Activated T-helper 1 cell treated with anti-CD3 and anti-CD28 coated beads, Interleukin-12 subunit alpha, Interleukin-12 subunit beta, Interleukin-2, Interleukin-4 antibody, amounts not matched to agents 30 ng/mL and 10 ng/mL and 1 ng/mL, durations not matched to agents 14 hours and 24 hours and 36 hours (primary cell): ENCODE measurements at regions not wholly inside any gene's neighbourhood (a gene's known extent, or its start where the extent isn't known, plus 50 kb on each side); places are given as distances from the start of the nearest gene placed in this dataset.

Source experiments
- DNase-seq: peaks from one replicate; pipeline ENCODE4 v3.0.0; 2021; ENCODE audit warnings: low spot score
- H3K27ac Mint-ChIP-seq: one replicate; pipeline ENCODE4 v1.8.0; 2021; ENCODE audit warnings: mild to moderate bottlenecking, mixed read lengths
- H3K27me3 Mint-ChIP-seq: one replicate; pipeline ENCODE4 v1.8.0; 2022; ENCODE audit warnings: mild to moderate bottlenecking, moderate library complexity, mixed read lengths; ENCODE audit not compliant: insufficient read depth
- H3K36me3 Mint-ChIP-seq: one replicate; pipeline ENCODE4 v1.8.0; 2021; ENCODE audit warnings: low read depth, mixed read lengths
- H3K4me1 Mint-ChIP-seq: one replicate; pipeline ENCODE4 v1.8.0; 2021; ENCODE audit warnings: low read depth, mixed read lengths
- H3K4me3 Mint-ChIP-seq: one replicate; pipeline ENCODE4 v1.8.0; 2021; ENCODE audit warnings: mild to moderate bottlenecking, moderate library complexity, mixed read lengths
- H3K9me3 Mint-ChIP-seq: one replicate; pipeline ENCODE4 v1.8.0; 2021; ENCODE audit warnings: mixed read lengths
- intact Hi-C: fragments of 100-400 bp; cut with micrococcal nuclease; formaldehyde crosslinking; loops from one replicate; pipeline ENCODE4 v1.15.1; 2024

- Mint-ChIP-seq H3K27ac (no peak overlapping the region), H3K36me3 (no peaks in the 10 kb centered on the region), H3K27me3 (no peaks in the 10 kb centered on the region), H3K4me3 (no peak overlapping the region), H3K9me3 (no peaks in the 10 kb centered on the region), H3K4me1 (peaks cover 7% of the 10 kb centered on the region)
- DNase-seq = no peak
- intact Hi-C loops = no loop called here
Measured at GRCh38 chr9:87270221-87270847, 227.3 kb upstream of the DAPK1 start.

- no peaks in the 10 kb centered on the region for H3K27me3 Mint-ChIP-seq
- no peaks in the 10 kb centered on the region for H3K36me3 Mint-ChIP-seq
- no peak for DNase-seq
- H3K4me3 Mint-ChIP-seq = no peak overlapping the region
- intact Hi-C loops = no loop called here
- no peaks in the 10 kb centered on the region for H3K9me3 Mint-ChIP-seq
- no peak overlapping the region for H3K27ac Mint-ChIP-seq
- peaks cover 7% of the 10 kb centered on the region for H3K4me1 Mint-ChIP-seq
Measured at GRCh38 chr9:87270848-87271234, 226.8 kb upstream of the DAPK1 start.

DNA sequence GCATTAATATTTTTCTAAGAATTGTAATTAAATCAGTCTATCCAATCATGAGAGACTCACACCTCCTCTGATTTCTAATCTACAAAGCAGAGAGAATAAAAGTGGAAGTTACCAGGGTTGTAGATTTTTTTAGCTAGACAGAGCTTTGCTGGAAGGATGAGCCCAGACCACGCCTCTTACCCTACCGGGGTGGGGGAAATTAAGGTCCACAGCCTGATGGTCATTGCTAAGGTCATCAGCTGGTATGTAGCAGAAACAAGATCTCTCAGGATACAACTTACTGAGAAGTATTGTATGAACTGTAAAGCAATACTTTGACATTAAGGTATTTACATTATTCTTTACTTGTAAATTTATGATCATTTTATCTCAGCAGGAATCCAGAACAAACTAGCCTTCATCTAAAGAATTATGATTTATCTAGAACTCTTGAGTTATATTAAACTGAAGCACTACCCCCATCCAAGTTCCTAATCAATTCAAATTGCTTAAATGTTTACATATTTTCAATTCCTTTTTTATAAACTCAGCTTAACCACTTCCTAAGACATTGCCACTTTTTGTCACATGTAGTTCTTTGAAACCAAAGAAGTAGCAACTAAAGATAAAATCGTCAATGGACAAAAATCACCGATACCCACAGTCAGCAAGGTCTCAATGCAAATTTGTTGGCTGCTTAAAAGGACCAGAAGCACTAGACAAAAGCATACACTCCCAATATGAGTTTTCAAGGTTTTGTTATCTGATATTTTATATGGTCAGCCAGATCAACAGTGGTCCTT is 225.8 kb upstream of the DAPK1 start:
- no peaks in the 10 kb centered on the region for H3K9me3 Mint-ChIP-seq
- no peaks in the 10 kb centered on the region for H3K36me3 Mint-ChIP-seq
- peaks cover 14% of the 10 kb centered on the region for H3K4me1 Mint-ChIP-seq
- intact Hi-C loops = no loop called here
- no peak overlapping the region for H3K4me3 Mint-ChIP-seq
- H3K27me3 Mint-ChIP-seq = no peaks in the 10 kb centered on the region
- DNase-seq = no peak
- no peak overlapping the region for H3K27ac Mint-ChIP-seq

DNA sequence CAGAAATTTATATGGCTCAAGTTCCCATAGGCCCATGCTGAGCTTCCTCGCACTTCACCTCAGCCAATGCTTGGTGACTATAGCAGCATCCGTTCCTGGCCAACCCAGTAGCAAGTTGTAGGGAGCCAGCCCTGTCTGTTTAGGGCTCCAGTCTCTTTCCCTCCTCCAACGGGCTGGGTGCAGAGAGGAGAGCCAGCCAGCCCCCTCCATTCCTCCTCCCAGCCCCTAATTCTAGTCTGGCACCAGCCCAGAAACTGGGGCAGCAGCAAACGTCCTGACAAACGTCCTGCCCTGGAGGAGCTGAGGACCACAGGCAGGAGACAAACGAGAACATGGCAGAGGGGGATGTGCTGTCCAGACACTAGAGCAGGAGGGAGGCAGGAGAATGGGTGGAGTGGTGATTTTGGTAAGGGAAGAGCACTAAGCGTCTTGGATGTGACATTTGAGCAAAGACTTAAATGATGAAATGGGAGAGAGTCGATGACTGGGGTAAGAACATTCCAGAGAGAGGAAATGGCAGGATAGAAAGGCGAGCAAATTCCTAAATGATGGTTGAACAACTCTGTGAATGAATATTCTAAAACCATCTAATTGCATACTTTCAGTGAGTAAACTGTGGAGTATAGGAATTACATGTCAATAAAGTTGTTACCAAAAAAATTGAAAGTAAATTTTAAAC is 222.5 kb upstream of the DAPK1 start:
- Mint-ChIP-seq H3K27me3 (peaks cover 9% of the 10 kb centered on the region), H3K9me3 (peaks cover 6% of the 10 kb centered on the region), H3K4me3 (no peak overlapping the region), H3K36me3 (peaks cover 2% of the 10 kb centered on the region), H3K4me1 (peaks cover 20% of the 10 kb centered on the region), H3K27ac (no peak overlapping the region)
- intact Hi-C loops = loop anchor here (5.0 kb wide), 1 partner anchor 328 kb away; the partner anchor contains the start of gene GAS1
- no peak for DNase-seq

DNA sequence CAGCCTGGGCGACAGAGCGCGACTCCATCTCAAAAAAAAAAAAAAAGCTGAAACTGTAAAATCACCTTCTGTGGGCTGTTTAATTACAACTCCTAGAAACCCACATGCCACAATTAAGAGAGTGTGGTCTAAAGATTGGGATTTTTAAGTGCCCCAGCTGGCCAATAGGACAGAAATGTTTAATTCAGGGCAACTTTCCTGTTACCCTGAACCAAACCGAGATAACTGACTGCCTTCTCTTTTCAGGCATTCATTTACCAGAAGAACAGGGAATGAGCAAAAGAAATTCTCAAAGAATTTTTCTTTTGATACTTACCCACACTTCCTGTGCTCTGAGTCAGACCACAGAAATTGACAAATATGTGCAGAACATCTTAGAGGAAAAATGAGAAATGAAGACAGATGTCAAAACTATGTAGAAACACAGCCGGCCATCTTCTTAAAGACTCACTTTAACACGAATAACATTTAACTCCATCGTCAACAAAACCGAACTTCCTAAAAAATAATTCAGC is 221.3 kb upstream of the DAPK1 start:
- Mint-ChIP-seq H3K36me3 (peaks cover 2% of the 10 kb centered on the region), H3K27ac (peak overlapping the region; percentile 35), H3K27me3 (peaks cover 11% of the 10 kb centered on the region), H3K4me1 (peaks cover 20% of the 10 kb centered on the region), H3K9me3 (peaks cover 6% of the 10 kb centered on the region), H3K4me3 (no peak overlapping the region)
- no peak for DNase-seq
- intact Hi-C loops = loop anchor here (5.0 kb wide), 1 partner anchor 329 kb away; the partner anchor contains the start of gene GAS1

GRCh38 chr9:87276851-87277261 is 220.8 kb upstream of the DAPK1 start:
- Mint-ChIP-seq H3K27ac (peak overlapping the region; percentile 35), H3K27me3 (peaks cover 11% of the 10 kb centered on the region), H3K9me3 (peaks cover 6% of the 10 kb centered on the region), H3K36me3 (peaks cover 2% of the 10 kb centered on the region), H3K4me3 (no peak overlapping the region), H3K4me1 (peaks cover 18% of the 10 kb centered on the region)
- no peak for DNase-seq
- intact Hi-C loops = loop anchor here (5.0 kb wide), 1 partner anchor 330 kb away; the partner anchor contains the start of gene GAS1

GRCh38 chr9:87277346-87277745 is 220.3 kb upstream of the DAPK1 start:
- Mint-ChIP-seq H3K9me3 (peaks cover 6% of the 10 kb centered on the region), H3K27me3 (peaks cover 14% of the 10 kb centered on the region), H3K27ac (no peak overlapping the region), H3K36me3 (peaks cover 2% of the 10 kb centered on the region), H3K4me1 (peaks cover 13% of the 10 kb centered on the region), H3K4me3 (no peak overlapping the region)
- intact Hi-C loops = loop anchor here (5.0 kb wide), 1 partner anchor 330 kb away; the partner anchor contains the start of gene GAS1
- no peak for DNase-seq

GRCh38 chr9:87278971-87279733 is 218.5 kb upstream of the DAPK1 start:
- Mint-ChIP-seq H3K4me1 (peaks cover 13% of the 10 kb centered on the region), H3K4me3 (no peak overlapping the region), H3K36me3 (peaks cover 2% of the 10 kb centered on the region), H3K27ac (no peak overlapping the region), H3K27me3 (peaks cover 17% of the 10 kb centered on the region), H3K9me3 (peaks cover 6% of the 10 kb centered on the region)
- no peak for DNase-seq
- intact Hi-C loops = loop anchor here (5.0 kb wide), 1 partner anchor 332 kb away; the partner anchor contains the start of gene GAS1

DNA sequence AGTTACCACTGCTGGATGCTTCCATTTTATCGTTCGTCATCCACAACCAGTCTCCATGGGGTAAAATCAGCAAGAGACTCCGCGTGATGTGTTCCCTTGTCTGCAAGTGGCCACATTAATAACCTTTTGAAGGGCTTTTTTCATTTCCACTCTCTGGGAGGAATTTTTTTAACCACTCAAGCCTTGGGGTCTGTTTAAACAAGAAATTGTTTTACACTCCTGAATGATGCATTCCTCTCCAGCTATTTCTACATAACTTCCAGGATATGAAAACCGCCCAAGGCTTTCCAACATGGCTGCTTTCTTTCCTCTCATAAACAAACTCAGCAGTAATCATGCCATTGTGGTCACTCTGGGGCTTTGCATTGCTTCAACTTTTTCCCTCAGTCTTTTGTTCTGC is 217.2 kb upstream of the DAPK1 start:
- peaks cover 6% of the 10 kb centered on the region for H3K9me3 Mint-ChIP-seq
- no peak overlapping the region for H3K27ac Mint-ChIP-seq
- intact Hi-C loops = no loop called here
- peaks cover 13% of the 10 kb centered on the region for H3K4me1 Mint-ChIP-seq
- peaks cover 17% of the 10 kb centered on the region for H3K27me3 Mint-ChIP-seq
- peaks cover 2% of the 10 kb centered on the region for H3K36me3 Mint-ChIP-seq
- DNase-seq = no peak
- H3K4me3 Mint-ChIP-seq = no peak overlapping the region

DNA sequence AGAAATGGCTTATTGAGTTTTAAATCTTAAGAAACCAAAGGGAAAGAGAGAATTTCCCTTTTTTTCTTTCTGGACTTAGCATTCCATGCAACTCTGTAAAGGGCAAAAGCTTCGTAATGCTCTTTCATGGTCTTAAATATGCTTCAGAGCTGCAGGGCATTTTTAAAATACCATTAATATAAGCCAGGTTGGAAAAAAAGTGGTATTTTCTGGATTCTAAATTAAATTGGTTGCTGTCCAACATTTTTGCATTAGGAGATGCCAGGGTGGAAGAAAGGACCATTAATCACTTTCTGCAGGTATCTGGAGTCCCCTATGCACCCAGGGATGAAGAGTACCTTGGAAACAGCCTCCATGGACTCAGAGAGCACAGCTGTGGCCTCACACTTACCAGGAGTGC is 215.1 kb upstream of the DAPK1 start:
- Mint-ChIP-seq H3K27me3 (peaks cover 20% of the 10 kb centered on the region), H3K36me3 (peaks cover 2% of the 10 kb centered on the region), H3K9me3 (peaks cover 6% of the 10 kb centered on the region), H3K4me3 (no peak overlapping the region), H3K27ac (no peak overlapping the region), H3K4me1 (no peaks in the 10 kb centered on the region)
- DNase-seq = no peak
- intact Hi-C loops = no loop called here

- Mint-ChIP-seq H3K27me3 (peaks cover 17% of the 10 kb centered on the region), H3K36me3 (no peaks in the 10 kb centered on the region), H3K4me3 (no peak overlapping the region), H3K27ac (no peak overlapping the region), H3K4me1 (no peaks in the 10 kb centered on the region), H3K9me3 (no peaks in the 10 kb centered on the region)
- intact Hi-C loops = no loop called here
- DNase-seq = no peak
Measured at GRCh38 chr9:87283585-87283984, 214.1 kb upstream of the DAPK1 start.

DNA sequence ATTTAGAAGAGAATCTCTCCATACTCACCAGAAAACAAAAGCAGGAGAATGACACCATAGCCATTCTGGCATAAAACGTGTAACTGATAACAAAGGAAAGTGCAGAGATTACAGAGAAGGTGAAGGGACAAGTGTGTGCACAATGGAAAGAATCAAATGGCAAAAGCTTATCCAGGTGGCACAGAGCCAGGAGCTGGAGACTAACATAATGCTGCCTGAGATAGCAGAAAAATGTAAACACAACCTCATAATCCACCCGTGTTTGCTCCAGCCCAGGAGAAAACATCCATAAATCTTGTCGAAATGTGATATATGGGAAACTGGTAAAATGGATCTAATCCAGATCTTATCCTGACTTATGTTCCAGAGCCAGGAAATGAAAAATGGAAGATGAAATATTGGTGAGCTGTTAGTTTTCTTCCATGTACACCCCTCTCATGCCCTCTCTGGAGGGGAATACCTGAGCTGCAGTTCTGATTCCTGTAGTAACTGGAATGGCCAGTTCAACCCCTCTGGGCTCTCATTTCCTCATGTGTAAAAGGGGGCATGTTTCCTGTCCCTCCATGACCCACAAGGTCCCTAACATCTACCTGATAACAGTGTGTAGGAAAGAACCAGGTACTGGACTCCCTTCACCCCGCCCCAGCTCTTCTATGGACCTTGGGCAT is 212.3 kb upstream of the DAPK1 start:
- Mint-ChIP-seq H3K4me1 (no peaks in the 10 kb centered on the region), H3K9me3 (no peaks in the 10 kb centered on the region)

More for the DNA sequence above, 212.3 kb upstream of the DAPK1 start:
- Mint-ChIP-seq H3K36me3 (no peaks in the 10 kb centered on the region), H3K27ac (no peak overlapping the region), H3K4me3 (no peak overlapping the region), H3K27me3 (peaks cover 16% of the 10 kb centered on the region)
- no peak for DNase-seq
- intact Hi-C loops = no loop called here
